K562 (cell line): ENCODE measurements at regions not wholly inside any gene's neighbourhood (a gene's known extent, or its start where the extent isn't known, plus 50 kb on each side); places are given as distances from the start of the nearest gene placed in this dataset.

Experiments used
- BHLHE40 ChIP-seq: IDR thresholded peaks from 2 replicates; pipeline ENCODE4 v1.6.1; 2011; ENCODE audit warnings: low read length, improper control_type of control experiment
- CBFB ChIP-seq: sonication (generic); formaldehyde crosslinking; IDR thresholded peaks from 2 replicates; pipeline ENCODE4 v1.4.0; 2020; ENCODE audit warnings: mild to moderate bottlenecking, missing genetic modification reagents
- CTCF ChIP-seq, 3 experiments: IDR thresholded peaks in 2 of 3; conservative IDR thresholded peaks in 1 of 3; 2 replicates each; pipeline ENCODE4 v1.5.1; 2011 to 2012; ENCODE audit warnings: low read length in 3 of 3, mild to moderate bottlenecking in 3 of 3, control low read depth in 2 of 3, improper control_type of control experiment in 1 of 3, inconsistent platforms in 1 of 3, low read depth in 1 of 3, mixed read lengths in 1 of 3, moderate library complexity in 1 of 3; ENCODE audit not compliant: insufficient read depth in 2 of 3
- FOS ChIP-seq: IDR thresholded peaks from 3 replicates; pipeline ENCODE4 v1.6.1; 2011; ENCODE audit not compliant: insufficient read length; ENCODE audit errors: extremely low read depth
- HEY1 ChIP-seq: fragments of 250-450 bp; sonication (Bioruptor Pico); IDR thresholded peaks from 2 replicates; pipeline ENCODE4 v1.5.0; 2020; ENCODE audit warnings: mild to moderate bottlenecking, moderate library complexity, borderline replicate concordance
- REST ChIP-seq, 2 experiments: fragments of 450-650 bp; formaldehyde crosslinking in 1 of 2; IDR thresholded peaks; 2 replicates each; pipeline versions ENCODE4 v1.4.0 to v1.6.1; 2014 to 2020; ENCODE audit warnings: mild to moderate bottlenecking in 2 of 2, borderline replicate concordance in 1 of 2, low read depth in 1 of 2
- TARDBP ChIP-seq: fragments of 450-650 bp; IDR thresholded peaks from 2 replicates; pipeline ENCODE4 v1.6.1; 2016
- ZNF830 ChIP-seq: fragments of 250-450 bp; sonication (Bioruptor Pico); IDR thresholded peaks from 2 replicates; pipeline ENCODE4 v1.5.0; 2021; ENCODE audit warnings: mild to moderate bottlenecking
- TF ChIP-seq, protein P1 (sequence below), 2 experiments: fragments of 450-650 bp in 1 of 2; IDR thresholded peaks; 2 replicates each; pipeline ENCODE4 v1.6.1; 2011 to 2017; ENCODE audit warnings: low read depth in 2 of 2, antibody characterized with exemption in 1 of 2, borderline replicate concordance in 1 of 2, low read length in 1 of 2, mild to moderate bottlenecking in 1 of 2, mixed read lengths in 1 of 2; ENCODE audit not compliant: control insufficient read depth in 1 of 2
- TF ChIP-seq, protein P2 (sequence below): sonication (generic); formaldehyde crosslinking; IDR thresholded peaks from 2 replicates; pipeline ENCODE4 v1.8.0; 2023; ENCODE audit warnings: mild to moderate bottlenecking, missing genetic modification reagents

GRCh38 chr4:123501733-123502132 is 105.1 kb downstream of the SPRY1 start:
- no peak for TF ChIP-seq BHLHE40
- TF ChIP-seq FOS: no peak
- TF ChIP-seq CTCF (IDR thresholded peaks at IDR 0.05 in 2 of 3, conservative IDR thresholded peaks at IDR 0.05 in 1 of 3; ENCODE audit: insufficient read depth in 2 of 3, low read depth in 1 of 3, low read length in 3 of 3): no peak
- TF ChIP-seq, protein P1, sequence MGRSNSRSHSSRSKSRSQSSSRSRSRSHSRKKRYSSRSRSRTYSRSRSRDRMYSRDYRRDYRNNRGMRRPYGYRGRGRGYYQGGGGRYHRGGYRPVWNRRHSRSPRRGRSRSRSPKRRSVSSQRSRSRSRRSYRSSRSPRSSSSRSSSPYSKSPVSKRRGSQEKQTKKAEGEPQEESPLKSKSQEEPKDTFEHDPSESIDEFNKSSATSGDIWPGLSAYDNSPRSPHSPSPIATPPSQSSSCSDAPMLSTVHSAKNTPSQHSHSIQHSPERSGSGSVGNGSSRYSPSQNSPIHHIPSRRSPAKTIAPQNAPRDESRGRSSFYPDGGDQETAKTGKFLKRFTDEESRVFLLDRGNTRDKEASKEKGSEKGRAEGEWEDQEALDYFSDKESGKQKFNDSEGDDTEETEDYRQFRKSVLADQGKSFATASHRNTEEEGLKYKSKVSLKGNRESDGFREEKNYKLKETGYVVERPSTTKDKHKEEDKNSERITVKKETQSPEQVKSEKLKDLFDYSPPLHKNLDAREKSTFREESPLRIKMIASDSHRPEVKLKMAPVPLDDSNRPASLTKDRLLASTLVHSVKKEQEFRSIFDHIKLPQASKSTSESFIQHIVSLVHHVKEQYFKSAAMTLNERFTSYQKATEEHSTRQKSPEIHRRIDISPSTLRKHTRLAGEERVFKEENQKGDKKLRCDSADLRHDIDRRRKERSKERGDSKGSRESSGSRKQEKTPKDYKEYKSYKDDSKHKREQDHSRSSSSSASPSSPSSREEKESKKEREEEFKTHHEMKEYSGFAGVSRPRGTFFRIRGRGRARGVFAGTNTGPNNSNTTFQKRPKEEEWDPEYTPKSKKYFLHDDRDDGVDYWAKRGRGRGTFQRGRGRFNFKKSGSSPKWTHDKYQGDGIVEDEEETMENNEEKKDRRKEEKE (IDR thresholded peaks at IDR 0.05; ENCODE audit: borderline replicate concordance in 1 of 2, control insufficient read depth in 1 of 2, low read depth in 2 of 2, low read length in 1 of 2): no peak
- TF ChIP-seq CBFB (CRISPR knock-in tag): no peak
- TF ChIP-seq HEY1: no peak
- no peak for TF ChIP-seq REST (IDR thresholded peaks at IDR 0.05; ENCODE audit: borderline replicate concordance)
- no peak for TF ChIP-seq REST (CRISPR knock-in tag; IDR thresholded peaks at IDR 0.05; ENCODE audit: low read depth)
- no peak for TF ChIP-seq ZNF830
- no peak for TF ChIP-seq TARDBP
- TF ChIP-seq, protein P2, sequence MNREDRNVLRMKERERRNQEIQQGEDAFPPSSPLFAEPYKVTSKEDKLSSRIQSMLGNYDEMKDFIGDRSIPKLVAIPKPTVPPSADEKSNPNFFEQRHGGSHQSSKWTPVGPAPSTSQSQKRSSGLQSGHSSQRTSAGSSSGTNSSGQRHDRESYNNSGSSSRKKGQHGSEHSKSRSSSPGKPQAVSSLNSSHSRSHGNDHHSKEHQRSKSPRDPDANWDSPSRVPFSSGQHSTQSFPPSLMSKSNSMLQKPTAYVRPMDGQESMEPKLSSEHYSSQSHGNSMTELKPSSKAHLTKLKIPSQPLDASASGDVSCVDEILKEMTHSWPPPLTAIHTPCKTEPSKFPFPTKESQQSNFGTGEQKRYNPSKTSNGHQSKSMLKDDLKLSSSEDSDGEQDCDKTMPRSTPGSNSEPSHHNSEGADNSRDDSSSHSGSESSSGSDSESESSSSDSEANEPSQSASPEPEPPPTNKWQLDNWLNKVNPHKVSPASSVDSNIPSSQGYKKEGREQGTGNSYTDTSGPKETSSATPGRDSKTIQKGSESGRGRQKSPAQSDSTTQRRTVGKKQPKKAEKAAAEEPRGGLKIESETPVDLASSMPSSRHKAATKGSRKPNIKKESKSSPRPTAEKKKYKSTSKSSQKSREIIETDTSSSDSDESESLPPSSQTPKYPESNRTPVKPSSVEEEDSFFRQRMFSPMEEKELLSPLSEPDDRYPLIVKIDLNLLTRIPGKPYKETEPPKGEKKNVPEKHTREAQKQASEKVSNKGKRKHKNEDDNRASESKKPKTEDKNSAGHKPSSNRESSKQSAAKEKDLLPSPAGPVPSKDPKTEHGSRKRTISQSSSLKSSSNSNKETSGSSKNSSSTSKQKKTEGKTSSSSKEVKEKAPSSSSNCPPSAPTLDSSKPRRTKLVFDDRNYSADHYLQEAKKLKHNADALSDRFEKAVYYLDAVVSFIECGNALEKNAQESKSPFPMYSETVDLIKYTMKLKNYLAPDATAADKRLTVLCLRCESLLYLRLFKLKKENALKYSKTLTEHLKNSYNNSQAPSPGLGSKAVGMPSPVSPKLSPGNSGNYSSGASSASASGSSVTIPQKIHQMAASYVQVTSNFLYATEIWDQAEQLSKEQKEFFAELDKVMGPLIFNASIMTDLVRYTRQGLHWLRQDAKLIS (CRISPR knock-in tag): no peak
